ENCODE measurements at regions not wholly inside any gene's neighbourhood (a gene's known extent, or its start where the extent isn't known, plus 50 kb on each side); places are given as distances from the start of the nearest gene placed in this dataset.

DNA sequence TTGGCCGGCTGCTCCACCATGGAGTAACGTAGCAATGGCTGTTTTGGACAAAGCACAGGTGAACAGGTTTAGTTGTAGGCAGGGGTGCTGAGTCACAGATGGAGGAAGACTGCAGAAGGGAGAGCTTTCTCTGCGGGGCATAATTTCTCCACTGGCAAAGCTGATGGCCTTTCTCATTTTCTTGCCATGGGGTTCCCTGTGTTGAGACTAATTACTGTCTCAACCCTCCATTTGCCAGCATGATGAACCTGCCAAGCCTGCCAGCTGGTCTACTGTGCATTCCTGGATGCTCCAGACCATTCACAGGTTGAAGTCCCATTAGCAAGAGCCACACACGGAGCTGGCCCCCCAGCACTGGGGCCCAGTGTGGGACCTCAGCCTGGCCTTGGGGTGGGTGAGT is 202.4 kb downstream of the BARX2 start:
- TF ChIP-seq RAD21 (IDR thresholded peaks at IDR 0.05; ENCODE audit: low read depth): no peak
- TF ChIP-seq CEBPB (IDR thresholded peaks at IDR 0.05): no peak
- TF ChIP-seq ZBTB7A (IDR thresholded peaks at IDR 0.05; ENCODE audit: low read depth): no peak
- TF ChIP-seq YY1 (IDR thresholded peaks at IDR 0.05; ENCODE audit: low read depth): no peak
- no peak for TF ChIP-seq FOXM1 (IDR thresholded peaks at IDR 0.05; ENCODE audit: borderline replicate concordance, low read depth)
- TF ChIP-seq EP300 (IDR thresholded peaks at IDR 0.05; ENCODE audit: borderline replicate concordance): no peak
- no peak for TF ChIP-seq NFIC (IDR thresholded peaks at IDR 0.05)
- TF ChIP-seq, protein P1, sequence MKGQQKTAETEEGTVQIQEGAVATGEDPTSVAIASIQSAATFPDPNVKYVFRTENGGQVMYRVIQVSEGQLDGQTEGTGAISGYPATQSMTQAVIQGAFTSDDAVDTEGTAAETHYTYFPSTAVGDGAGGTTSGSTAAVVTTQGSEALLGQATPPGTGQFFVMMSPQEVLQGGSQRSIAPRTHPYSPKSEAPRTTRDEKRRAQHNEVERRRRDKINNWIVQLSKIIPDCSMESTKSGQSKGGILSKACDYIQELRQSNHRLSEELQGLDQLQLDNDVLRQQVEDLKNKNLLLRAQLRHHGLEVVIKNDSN (IDR thresholded peaks at IDR 0.05): no peak
- TF ChIP-seq, protein P2, sequence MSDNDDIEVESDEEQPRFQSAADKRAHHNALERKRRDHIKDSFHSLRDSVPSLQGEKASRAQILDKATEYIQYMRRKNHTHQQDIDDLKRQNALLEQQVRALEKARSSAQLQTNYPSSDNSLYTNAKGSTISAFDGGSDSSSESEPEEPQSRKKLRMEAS (IDR thresholded peaks at IDR 0.05): no peak
- no peak for TF ChIP-seq CREB1 (IDR thresholded peaks at IDR 0.05; ENCODE audit: low read depth)
- TF ChIP-seq, protein P3, sequence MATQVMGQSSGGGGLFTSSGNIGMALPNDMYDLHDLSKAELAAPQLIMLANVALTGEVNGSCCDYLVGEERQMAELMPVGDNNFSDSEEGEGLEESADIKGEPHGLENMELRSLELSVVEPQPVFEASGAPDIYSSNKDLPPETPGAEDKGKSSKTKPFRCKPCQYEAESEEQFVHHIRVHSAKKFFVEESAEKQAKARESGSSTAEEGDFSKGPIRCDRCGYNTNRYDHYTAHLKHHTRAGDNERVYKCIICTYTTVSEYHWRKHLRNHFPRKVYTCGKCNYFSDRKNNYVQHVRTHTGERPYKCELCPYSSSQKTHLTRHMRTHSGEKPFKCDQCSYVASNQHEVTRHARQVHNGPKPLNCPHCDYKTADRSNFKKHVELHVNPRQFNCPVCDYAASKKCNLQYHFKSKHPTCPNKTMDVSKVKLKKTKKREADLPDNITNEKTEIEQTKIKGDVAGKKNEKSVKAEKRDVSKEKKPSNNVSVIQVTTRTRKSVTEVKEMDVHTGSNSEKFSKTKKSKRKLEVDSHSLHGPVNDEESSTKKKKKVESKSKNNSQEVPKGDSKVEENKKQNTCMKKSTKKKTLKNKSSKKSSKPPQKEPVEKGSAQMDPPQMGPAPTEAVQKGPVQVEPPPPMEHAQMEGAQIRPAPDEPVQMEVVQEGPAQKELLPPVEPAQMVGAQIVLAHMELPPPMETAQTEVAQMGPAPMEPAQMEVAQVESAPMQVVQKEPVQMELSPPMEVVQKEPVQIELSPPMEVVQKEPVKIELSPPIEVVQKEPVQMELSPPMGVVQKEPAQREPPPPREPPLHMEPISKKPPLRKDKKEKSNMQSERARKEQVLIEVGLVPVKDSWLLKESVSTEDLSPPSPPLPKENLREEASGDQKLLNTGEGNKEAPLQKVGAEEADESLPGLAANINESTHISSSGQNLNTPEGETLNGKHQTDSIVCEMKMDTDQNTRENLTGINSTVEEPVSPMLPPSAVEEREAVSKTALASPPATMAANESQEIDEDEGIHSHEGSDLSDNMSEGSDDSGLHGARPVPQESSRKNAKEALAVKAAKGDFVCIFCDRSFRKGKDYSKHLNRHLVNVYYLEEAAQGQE (IDR thresholded peaks at IDR 0.05; ENCODE audit: low read depth): no peak
- TF ChIP-seq TAF1 (IDR thresholded peaks at IDR 0.05; ENCODE audit: low read depth): no peak
- TF ChIP-seq TCF12 (IDR thresholded peaks at IDR 0.05; ENCODE audit: low read depth): no peak
- no peak for TF ChIP-seq TEAD4 (IDR thresholded peaks at IDR 0.05)
- no peak for TF ChIP-seq EGR1 (IDR thresholded peaks at IDR 0.05)

DNA sequence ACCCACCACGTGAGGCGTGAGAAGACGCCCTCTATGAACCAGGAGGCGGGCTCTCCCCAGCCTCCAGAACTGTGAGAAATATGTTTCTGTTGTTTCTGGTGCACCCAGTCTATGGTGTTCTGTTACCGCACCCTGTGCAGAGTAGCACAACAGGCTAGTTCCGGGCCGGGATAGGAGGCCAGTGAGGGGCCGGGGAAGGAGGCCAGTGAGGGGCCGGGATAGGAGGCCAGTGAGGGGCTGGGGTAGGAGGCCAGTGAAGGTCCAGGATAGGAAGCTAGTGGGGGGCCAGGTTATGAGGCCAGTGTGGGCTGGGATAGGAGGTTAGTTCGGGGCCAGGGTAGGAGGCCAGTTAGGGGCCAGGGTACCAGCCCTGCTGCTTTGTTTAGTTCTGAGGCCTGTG is 204.6 kb downstream of the BARX2 start:
- TF ChIP-seq YY1 (IDR thresholded peaks at IDR 0.05; ENCODE audit: low read depth): no peak
- TF ChIP-seq, protein P1 (IDR thresholded peaks at IDR 0.05): no peak

DNA sequence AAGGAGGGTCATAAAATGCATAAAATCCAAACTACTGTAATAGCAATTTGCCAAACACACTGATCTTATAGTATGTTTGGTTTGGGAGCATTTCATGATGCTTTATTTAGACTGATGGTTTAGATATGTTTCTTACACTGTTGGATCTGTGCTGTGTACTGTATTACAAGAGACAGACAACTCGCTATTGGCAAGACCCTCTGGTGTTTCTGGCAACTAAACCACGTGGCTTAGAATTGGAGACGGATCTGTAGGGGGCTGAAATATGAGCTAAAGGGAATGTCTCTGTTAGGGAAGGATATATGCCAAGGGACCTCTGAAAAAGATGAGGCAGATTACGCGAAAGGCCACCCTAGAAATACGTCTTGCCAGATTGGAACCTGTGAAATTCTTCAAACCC is 208.7 kb downstream of the BARX2 start:
- TF ChIP-seq TCF12 (IDR thresholded peaks at IDR 0.05; ENCODE audit: low read depth) (no peak), YY1 (IDR thresholded peaks at IDR 0.05; ENCODE audit: low read depth) (no peak), NFIC (IDR thresholded peaks at IDR 0.05) (no peak), CEBPB (IDR thresholded peaks at IDR 0.05) (no peak), TAF1 (IDR thresholded peaks at IDR 0.05; ENCODE audit: low read depth) (no peak), CREB1 (IDR thresholded peaks at IDR 0.05; ENCODE audit: low read depth) (no peak)
- TF ChIP-seq, protein P3 (IDR thresholded peaks at IDR 0.05; ENCODE audit: low read depth): no peak
- TF ChIP-seq, protein P2 (IDR thresholded peaks at IDR 0.05): no peak

DNA sequence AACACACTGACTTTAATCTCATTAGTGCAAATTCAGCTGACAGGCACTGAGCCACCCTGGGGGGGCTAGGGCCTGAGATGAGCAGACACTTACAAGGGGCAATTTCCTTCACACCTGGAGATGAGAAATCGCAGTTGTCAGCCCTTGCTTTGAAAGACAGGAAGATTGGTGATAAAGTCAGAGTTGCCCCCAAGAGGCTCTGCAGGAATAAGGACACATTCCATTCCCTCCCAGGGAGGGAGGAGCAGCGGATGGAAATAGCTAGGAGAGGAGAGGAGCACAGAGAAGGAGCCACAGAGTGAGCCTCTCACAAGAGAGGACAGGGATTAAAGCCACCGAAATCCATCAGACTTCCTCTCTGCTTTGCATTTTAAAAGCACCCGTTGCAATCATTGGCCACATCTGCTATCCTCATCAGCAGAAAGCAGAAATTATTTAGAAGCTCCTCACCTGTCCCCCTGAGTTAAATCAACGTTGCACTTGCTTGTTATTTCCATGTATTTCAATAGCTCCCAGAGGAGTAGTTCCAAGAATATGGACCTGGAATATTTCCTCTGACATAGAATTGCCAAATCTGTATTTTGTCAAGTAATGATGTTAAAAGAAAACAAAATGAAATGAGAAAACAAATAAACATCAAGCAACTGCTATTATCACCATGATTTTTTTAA is 213.7 kb downstream of the BARX2 start:
- no peak for TF ChIP-seq TAF1 (IDR thresholded peaks at IDR 0.05; ENCODE audit: low read depth)
- TF ChIP-seq, protein P2 (IDR thresholded peaks at IDR 0.05): no peak
- TF ChIP-seq, protein P3 (IDR thresholded peaks at IDR 0.05; ENCODE audit: low read depth): no peak

Measured in Ishikawa (cell line).